Lower leg skin (tissue), 3 donors: ENCODE measurements at regions not wholly inside any gene's neighbourhood (a gene's known extent, or its start where the extent isn't known, plus 50 kb on each side); places are given as distances from the start of the nearest gene placed in this dataset.

ENCODE experiments used
- POLR2A ChIP-seq, 2 donors: fragments of 450-650 bp; IDR thresholded peaks; one replicate each; pipeline ENCODE4 v1.6.1; 2016 to 2017; ENCODE audit warnings: antibody characterized with exemption in 2 of 2, mild to moderate bottlenecking in 1 of 2, moderate library complexity in 1 of 2
- TF ChIP-seq, protein P1 (sequence below), 3 donors: fragments of 450-650 bp; IDR thresholded peaks; one replicate each; pipeline ENCODE4 v1.5.1; 2016; ENCODE audit warnings: antibody characterized with exemption in 3 of 3, mild to moderate bottlenecking in 3 of 3, moderate library complexity in 2 of 3

DNA sequence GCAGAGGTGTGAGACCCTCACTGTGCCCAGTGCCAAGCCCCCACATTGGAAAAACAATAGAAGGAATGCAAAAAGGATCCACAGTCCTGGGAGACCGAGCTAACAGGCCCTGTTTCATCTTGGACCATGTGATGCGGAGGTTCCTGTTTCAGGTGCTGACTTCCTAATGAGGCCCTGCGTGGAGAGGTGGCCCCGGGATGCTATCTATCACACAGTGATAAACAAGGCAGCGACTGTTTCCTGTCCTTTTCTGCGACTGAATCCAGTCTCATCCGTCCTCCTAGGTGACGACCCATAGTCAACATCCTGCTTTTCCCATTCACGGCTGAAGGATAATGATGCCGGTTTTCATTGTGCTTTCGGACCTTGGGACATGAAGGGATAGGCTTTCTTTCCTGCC, 56.4 kb upstream of the BOD1 start:
- no peak for TF ChIP-seq POLR2A (IDR thresholded peaks at IDR 0.05)
- TF ChIP-seq, protein P1, sequence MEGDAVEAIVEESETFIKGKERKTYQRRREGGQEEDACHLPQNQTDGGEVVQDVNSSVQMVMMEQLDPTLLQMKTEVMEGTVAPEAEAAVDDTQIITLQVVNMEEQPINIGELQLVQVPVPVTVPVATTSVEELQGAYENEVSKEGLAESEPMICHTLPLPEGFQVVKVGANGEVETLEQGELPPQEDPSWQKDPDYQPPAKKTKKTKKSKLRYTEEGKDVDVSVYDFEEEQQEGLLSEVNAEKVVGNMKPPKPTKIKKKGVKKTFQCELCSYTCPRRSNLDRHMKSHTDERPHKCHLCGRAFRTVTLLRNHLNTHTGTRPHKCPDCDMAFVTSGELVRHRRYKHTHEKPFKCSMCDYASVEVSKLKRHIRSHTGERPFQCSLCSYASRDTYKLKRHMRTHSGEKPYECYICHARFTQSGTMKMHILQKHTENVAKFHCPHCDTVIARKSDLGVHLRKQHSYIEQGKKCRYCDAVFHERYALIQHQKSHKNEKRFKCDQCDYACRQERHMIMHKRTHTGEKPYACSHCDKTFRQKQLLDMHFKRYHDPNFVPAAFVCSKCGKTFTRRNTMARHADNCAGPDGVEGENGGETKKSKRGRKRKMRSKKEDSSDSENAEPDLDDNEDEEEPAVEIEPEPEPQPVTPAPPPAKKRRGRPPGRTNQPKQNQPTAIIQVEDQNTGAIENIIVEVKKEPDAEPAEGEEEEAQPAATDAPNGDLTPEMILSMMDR (IDR thresholded peaks at IDR 0.05): no peak
